ENCODE measurements at regions not wholly inside any gene's neighbourhood (a gene's known extent, or its start where the extent isn't known, plus 50 kb on each side); places are given as distances from the start of the nearest gene placed in this dataset.
"Not testable (repeated sequence)": the region's sequence is repeated elsewhere in the genome, so short reads cannot be mapped to it uniquely, and the experiment has no call there.

- DNase-seq (ENCODE audit: extremely low read depth, low read depth): not testable (repeated sequence)
Measured at GRCh38 chr2:111549174-111549573, 334.8 kb downstream of the ANAPC1 start.

GRCh38 chr2:111551428-111551827 is 332.6 kb downstream of the ANAPC1 start:
- DNase-seq (ENCODE audit: extremely low read depth, low read depth): not testable (repeated sequence)

DNA sequence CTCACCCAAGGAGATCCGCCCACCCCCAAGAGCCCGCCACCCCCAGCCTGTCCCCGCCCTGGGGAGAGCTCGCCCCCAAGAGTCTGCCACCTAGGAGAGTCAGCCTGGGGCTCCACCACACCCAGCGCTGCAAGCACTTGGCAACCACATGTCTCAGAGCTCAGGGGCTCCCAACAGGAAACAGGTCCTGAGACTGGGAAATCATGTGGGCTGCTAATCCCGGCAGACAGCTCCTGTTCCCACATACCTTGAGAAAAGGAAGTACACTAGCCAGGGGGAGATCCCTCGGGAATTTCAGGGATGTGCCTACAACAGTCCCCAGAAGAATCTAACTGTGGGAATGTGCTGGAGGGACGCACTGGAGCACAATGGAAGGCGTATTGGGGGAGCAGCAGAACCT is 331.4 kb downstream of the ANAPC1 start:
- DNase-seq (ENCODE audit: extremely low read depth, low read depth): not testable (repeated sequence)

DNA sequence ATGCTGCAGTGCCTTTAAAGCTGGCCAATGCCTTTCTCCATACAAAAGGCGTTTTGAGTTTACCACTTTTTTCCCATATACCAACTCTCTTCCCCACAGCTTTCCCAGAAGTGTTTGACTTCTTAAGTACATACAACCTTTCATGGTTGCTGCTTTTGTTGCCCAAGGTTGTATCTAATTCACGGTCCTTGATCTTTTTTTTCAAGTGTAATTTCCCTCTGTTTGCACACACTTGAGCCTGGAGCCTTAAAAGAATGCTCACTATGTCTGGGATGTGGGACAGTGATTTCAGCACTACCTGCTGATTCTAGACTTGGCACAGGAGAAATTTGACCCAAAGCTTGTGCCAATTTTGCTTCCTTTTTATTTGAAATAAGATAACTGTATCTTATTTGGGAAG is 324.7 kb downstream of the ANAPC1 start:
- DNase-seq (ENCODE audit: extremely low read depth, low read depth): not testable (repeated sequence)

- not testable (repeated sequence) for DNase-seq (ENCODE audit: extremely low read depth, low read depth)
Measured at GRCh38 chr2:111559814-111560213, 324.2 kb downstream of the ANAPC1 start.

DNA sequence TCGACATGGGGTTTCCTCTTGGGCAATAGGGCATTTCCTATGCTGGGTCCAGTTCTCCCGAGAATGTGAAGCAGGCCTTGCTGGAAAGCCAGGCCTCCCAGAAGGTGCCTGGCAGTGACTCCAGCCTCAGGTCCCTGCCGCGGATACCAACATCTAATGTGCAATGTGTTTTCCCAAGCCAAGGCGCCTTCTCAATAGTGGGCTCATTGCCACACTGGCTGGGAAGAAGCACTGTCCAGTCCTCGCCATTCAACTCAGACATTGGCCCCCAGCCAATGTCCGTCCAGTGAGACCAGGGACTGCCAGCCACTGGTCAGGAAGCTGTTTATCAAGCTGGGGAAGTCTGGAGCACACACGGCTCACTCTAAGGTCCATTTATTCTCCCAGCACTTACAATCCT is 317.9 kb downstream of the ANAPC1 start:
- not testable (repeated sequence) for DNase-seq (ENCODE audit: extremely low read depth, low read depth)

- not testable (repeated sequence) for DNase-seq (ENCODE audit: extremely low read depth, low read depth)
Measured at GRCh38 chr2:111567233-111567632, 316.8 kb downstream of the ANAPC1 start.

DNA sequence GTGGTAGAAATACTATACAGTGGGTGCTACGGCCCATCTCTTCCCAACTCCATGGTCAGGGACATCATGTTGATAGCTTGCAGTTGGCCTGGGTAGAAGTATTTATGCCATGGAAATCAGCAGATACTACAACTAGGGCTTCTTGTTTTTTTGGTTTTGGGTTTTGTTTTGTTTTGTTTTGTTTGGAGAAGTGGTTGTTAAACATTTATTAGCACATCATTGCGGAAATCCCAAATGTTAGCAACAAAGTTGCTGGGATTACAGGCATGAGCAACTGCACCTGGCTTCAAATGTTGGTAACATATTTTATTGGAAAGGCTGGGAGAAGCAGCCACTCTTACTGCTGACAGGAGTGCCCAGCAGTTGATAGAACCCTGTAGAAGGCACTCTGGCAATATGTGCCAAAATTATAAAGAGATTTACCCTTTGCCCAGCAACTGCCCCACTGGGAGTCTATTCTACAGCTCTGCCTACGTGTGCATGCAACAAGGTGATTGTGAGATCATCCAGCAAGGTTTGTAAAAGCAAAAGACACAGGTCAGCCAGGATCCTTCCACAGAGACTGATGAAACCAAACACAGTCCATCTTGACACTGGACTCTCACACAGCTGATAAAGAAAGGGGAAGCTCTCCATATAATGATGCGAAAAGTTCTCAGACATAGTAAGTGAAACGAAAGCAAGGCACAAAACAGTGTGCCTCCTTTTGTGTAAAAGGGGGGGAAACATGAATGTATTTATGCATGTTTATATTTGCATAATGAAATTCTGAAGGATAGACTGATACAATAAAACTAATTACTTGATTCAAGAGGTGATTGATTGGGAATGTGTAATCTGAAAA is 314.4 kb downstream of the ANAPC1 start:
- DNase-seq (ENCODE audit: extremely low read depth, low read depth): not testable (repeated sequence)

DNA sequence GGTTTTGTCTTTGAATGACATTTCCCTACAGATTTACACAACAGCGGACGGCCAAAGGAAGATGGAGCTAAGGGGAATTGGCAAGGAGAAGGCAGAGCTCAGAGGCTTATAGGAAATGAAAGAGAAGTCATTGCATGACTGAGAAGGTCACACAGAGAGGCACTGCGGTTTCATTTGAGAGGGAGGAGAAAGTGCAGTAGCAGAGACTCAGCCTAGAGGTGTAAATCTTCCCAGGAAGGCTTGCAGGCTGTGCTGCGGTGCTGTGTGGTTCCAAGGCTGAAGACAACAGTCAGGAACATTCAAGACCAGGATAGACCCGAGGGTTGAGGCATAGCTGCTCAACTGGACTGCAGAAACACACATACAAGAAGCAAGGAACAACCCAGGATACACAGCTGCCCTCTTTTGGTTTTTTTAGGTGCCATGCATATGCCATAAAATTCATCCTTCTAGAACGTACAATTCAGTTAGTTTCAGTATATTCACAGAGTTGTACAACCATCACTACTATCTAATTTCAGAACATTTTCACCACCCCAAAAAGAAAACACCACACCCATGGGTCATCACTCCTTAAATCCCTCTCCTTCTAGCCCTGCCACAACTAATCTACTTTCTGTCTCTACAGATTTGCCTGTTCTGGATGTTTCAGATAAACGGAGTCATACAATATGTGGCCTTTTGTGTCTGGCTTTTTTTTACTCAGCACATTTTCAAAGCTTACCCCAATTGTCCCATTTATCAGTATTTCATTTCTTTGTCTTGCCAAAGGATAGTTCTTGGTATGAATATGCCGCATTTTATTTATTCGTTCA is 313.5 kb downstream of the ANAPC1 start:
- DNase-seq (ENCODE audit: extremely low read depth, low read depth): not testable (repeated sequence)

- not testable (repeated sequence) for DNase-seq (ENCODE audit: extremely low read depth, low read depth)
Measured at GRCh38 chr2:111574803-111575202, 309.2 kb downstream of the ANAPC1 start.

- not testable (repeated sequence) for DNase-seq (ENCODE audit: extremely low read depth, low read depth)
Measured at GRCh38 chr2:111577154-111577885, 306.7 kb downstream of the ANAPC1 start.

- not testable (repeated sequence) for DNase-seq (ENCODE audit: extremely low read depth, low read depth)
Measured at GRCh38 chr2:111579500-111580134, 304.4 kb downstream of the ANAPC1 start.

DNA sequence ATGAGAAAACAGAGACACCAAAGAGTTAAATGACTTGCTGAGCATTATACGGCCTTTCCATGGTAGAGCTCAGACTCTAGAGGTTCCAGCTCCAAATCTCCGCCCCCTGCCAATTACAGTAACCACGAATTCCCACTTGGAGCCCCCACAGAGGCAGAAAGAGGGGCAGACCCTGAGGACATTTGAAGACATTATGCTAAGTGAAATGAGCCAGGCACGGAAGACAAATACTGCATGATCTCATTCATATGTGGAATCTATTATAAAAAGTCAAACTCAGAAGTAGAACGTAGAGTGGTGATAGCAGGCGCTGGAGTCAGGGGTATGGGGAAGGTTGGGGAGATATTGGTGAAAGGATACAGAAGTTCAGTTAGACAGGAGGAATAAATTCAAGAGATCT is 303.4 kb downstream of the ANAPC1 start:
- not testable (repeated sequence) for DNase-seq (ENCODE audit: extremely low read depth, low read depth)

GRCh38 chr2:111582090-111582489 is 301.9 kb downstream of the ANAPC1 start:
- not testable (repeated sequence) for DNase-seq (ENCODE audit: extremely low read depth, low read depth)

DNA sequence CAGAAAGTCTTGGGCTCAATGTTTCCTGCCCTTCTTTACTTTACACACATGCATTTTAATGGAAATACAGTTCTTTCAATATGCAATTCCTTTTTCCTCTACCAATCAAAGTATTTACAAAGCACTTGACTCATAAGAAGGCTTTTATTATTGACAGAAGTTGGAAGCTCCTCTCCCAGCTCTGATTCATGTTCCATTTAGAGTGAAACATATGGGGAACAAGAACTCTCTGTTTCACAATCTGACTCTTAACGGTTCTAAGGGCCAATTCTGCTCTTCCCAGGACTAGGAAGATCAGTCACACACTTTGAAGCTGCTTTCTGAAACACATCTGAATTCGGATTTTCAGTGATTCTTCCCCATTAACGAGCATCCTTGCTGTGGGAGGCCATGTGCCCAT is 300.5 kb downstream of the ANAPC1 start:
- not testable (repeated sequence) for DNase-seq (ENCODE audit: extremely low read depth, low read depth)

DNA sequence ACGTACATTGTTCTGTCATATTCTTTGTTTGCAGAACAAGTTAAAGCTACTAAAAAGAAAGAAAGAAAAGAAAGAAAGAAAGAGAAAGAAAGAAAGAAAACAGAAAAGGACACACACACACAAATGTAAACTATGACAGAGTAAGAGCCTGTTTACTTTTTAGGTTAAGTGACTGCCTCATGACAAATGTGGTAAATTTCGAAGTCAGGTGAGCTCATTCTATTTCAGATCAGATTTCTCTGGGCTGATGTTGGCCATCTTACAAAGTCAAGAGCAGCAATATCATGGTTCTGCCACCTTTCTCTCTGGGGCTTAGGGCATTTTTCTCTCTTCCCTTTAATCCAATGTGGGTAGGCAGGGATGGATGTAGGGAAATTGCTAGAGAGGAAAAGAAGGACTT is 299.5 kb downstream of the ANAPC1 start:
- DNase-seq (ENCODE audit: extremely low read depth, low read depth): not testable (repeated sequence)

- not testable (repeated sequence) for DNase-seq (ENCODE audit: extremely low read depth, low read depth)
Measured at GRCh38 chr2:111584950-111585349, 299.0 kb downstream of the ANAPC1 start.

DNA sequence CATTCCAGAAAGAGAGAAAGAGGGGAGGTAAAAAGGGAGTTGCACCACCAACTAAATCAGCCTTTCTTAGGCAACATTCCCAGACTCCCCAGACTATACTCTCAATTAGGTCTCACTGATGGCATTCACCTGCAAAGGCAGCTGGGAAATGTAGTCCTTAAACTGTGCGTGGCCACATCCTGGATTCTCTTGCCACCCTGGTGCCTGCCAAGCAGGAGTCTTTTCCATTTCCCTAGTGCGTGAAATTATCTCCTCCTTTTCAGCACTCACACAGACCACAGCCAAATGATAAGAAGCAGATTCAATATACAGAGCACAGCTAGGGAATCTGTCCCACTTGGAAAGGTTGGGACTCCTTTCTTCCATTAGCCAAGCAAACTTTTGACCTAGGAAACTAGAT is 298.0 kb downstream of the ANAPC1 start:
- not testable (repeated sequence) for DNase-seq (ENCODE audit: extremely low read depth, low read depth)

DNA sequence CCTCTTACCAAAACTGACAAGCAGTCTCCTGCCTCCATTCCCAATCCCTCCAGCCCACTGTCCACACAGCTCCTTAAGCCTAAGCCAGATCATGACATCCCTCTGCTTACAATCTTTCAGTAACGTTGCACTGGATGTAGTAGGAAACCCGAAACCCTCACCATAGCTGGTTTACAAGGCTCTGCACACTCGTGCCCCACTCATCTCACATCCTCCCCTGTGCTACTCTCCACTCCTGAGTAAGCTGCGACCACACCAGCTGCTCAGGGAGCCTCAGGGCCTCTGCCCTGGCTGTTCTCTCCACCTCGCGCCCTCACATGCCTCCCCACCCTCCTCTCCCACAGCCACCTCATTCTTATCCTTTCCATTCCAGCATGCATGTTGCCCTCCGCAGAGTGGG is 288.9 kb downstream of the ANAPC1 start:
- DNase-seq (ENCODE audit: extremely low read depth, low read depth): not testable (repeated sequence)
